K562 (cell line): ENCODE measurements at regions not wholly inside any gene's neighbourhood (a gene's known extent, or its start where the extent isn't known, plus 50 kb on each side); places are given as distances from the start of the nearest gene placed in this dataset.

Source experiments
- MXD1 ChIP-seq: fragments of 250-450 bp; sonication (Bioruptor Pico); IDR thresholded peaks from 2 replicates; pipeline ENCODE4 v1.8.0; 2021; ENCODE audit warnings: borderline replicate concordance, mild to moderate bottlenecking, moderate library complexity; ENCODE audit not compliant: poor library complexity, severe bottlenecking
- NFIC ChIP-seq: fragments of 450-650 bp; IDR thresholded peaks from 2 replicates; pipeline ENCODE4 v1.6.1; 2017; ENCODE audit warnings: mild to moderate bottlenecking, inconsistent platforms
- POLR2AphosphoS2 ChIP-seq: IDR thresholded peaks from 2 replicates; pipeline ENCODE4 v1.6.1; 2012; ENCODE audit warnings: low read length, improper control_type of control experiment
- REST ChIP-seq, 2 experiments: fragments of 450-650 bp; formaldehyde crosslinking in 1 of 2; IDR thresholded peaks; 2 replicates each; pipeline versions ENCODE4 v1.4.0 to v1.6.1; 2014 to 2020; ENCODE audit warnings: mild to moderate bottlenecking in 2 of 2, borderline replicate concordance in 1 of 2, low read depth in 1 of 2
- RUNX1 ChIP-seq: sonication (generic); IDR thresholded peaks from 2 replicates; pipeline ENCODE4 v1.6.1; 2016; ENCODE audit warnings: antibody characterized with exemption, low read depth
- ZNF282 ChIP-seq: sonication (generic); formaldehyde crosslinking; IDR thresholded peaks from 2 replicates; pipeline ENCODE4 v1.8.1; 2023; ENCODE audit warnings: missing genetic modification reagents
- ZNF79 ChIP-seq: fragments of 250-450 bp; sonication (Bioruptor Pico); IDR thresholded peaks from 2 replicates; pipeline ENCODE4 v1.4.0; 2020; ENCODE audit warnings: low read depth, mild to moderate bottlenecking, moderate library complexity

GRCh38 chrX:9147726-9148125 is 113.8 kb upstream of the FAM9B start (continued):
- TF ChIP-seq MXD1 (CRISPR knock-in tag), result no peak
- TF ChIP-seq ZNF79, result no peak
- TF ChIP-seq ZNF282 (CRISPR knock-in tag), result no peak
- TF ChIP-seq REST (IDR thresholded peaks at IDR 0.05; ENCODE audit: borderline replicate concordance), result no peak
- no peak for TF ChIP-seq REST (CRISPR knock-in tag; IDR thresholded peaks at IDR 0.05; ENCODE audit: low read depth)
- TF ChIP-seq NFIC, result no peak
- TF ChIP-seq RUNX1, result no peak
- no peak for TF ChIP-seq POLR2AphosphoS2
